Activated naive CD8-positive, alpha-beta T cell treated with anti-CD3 and anti-CD28 coated beads, Interleukin-2, amount 50 U/mL, for 24 hours (primary cell): ENCODE measurements at regions not wholly inside any gene's neighbourhood (a gene's known extent, or its start where the extent isn't known, plus 50 kb on each side); places are given as distances from the start of the nearest gene placed in this dataset.
A peak's percentile ranks its signal among the peaks of the same experiment; 100 is the strongest.
"Not testable (repeated sequence)": the region's sequence is repeated elsewhere in the genome, so short reads cannot be mapped to it uniquely, and the experiment has no call there.

Experiments
- ATAC-seq: fragments of 150-1000 bp; cut with Tn5 transposase; one replicate; pipeline ENCODE4 v1.10.0; 2021
- DNase-seq: peaks from one replicate; pipeline ENCODE4 v3.0.0; 2021
- H3K27ac Mint-ChIP-seq: one replicate; pipeline ENCODE4 v1.8.0; 2021; ENCODE audit warnings: mild to moderate bottlenecking, mixed read lengths
- H3K27me3 Mint-ChIP-seq: one replicate; pipeline ENCODE4 v1.8.0; 2021; ENCODE audit warnings: mixed read lengths
- H3K36me3 Mint-ChIP-seq: one replicate; pipeline ENCODE4 v1.8.0; 2021; ENCODE audit warnings: low read depth, mixed read lengths
- H3K4me1 Mint-ChIP-seq: one replicate; pipeline ENCODE4 v1.8.0; 2021; ENCODE audit warnings: mixed read lengths
- H3K4me3 Mint-ChIP-seq: one replicate; pipeline ENCODE4 v1.8.0; 2021; ENCODE audit warnings: mild to moderate bottlenecking, moderate library complexity, mixed read lengths
- H3K9me3 Mint-ChIP-seq: one replicate; pipeline ENCODE4 v1.8.0; 2021; ENCODE audit warnings: mixed read lengths

GRCh38 chr9:124134526-124134925, 123.0 kb downstream of the LHX2 start:
- DNase-seq (no peak), ATAC-seq (no peak)
- H3K9me3 Mint-ChIP-seq = no peaks in the 10 kb centered on the region
- H3K4me1 Mint-ChIP-seq = peaks cover 1% of the 10 kb centered on the region
- H3K27me3 Mint-ChIP-seq = peaks cover 9% of the 10 kb centered on the region
- H3K27ac Mint-ChIP-seq = no peak overlapping the region
- no peak overlapping the region for H3K4me3 Mint-ChIP-seq
- H3K36me3 Mint-ChIP-seq = no peaks in the 10 kb centered on the region

- Mint-ChIP-seq H3K36me3 (no peaks in the 10 kb centered on the region), H3K27ac (no peak overlapping the region), H3K4me3 (no peak overlapping the region), H3K4me1 (no peaks in the 10 kb centered on the region), H3K27me3 (peaks cover 9% of the 10 kb centered on the region), H3K9me3 (no peaks in the 10 kb centered on the region)
- no peak for DNase-seq
- no peak for ATAC-seq
These were observed 121.9 kb upstream of the NEK6 start for GRCh38 chr9:124135813-124136365.

GRCh38 chr9:124137009-124137943, 120.5 kb upstream of the NEK6 start:
- no peak for ATAC-seq
- DNase-seq = no peak
- Mint-ChIP-seq H3K36me3 (no peaks in the 10 kb centered on the region), H3K9me3 (no peaks in the 10 kb centered on the region), H3K4me3 (no peak overlapping the region), H3K27me3 (peaks cover 9% of the 10 kb centered on the region), H3K27ac (no peak overlapping the region), H3K4me1 (no peaks in the 10 kb centered on the region)

DNA sequence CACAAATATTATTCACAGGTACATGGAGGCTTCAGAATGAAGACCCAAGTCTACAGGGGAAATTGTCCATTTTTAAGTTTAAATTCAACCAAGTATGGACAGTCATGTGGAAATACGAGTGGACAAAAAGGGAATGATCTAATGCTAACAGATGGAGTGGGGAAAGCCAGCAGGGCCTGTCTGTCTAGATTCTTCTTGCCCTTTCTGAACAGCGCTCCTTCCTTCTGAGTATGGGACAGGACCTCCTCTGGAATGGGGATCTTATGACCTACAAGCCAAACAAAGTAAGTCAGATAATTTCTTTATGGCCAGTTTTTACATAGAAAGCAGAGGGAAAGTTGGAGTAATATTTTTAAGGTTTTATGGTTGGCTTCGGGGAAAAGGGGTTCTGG, 119.8 kb upstream of the NEK6 start:
- DNase-seq (no peak), ATAC-seq (no peak)
- Mint-ChIP-seq H3K27me3 (peaks cover 9% of the 10 kb centered on the region), H3K27ac (no peak overlapping the region), H3K4me1 (no peaks in the 10 kb centered on the region), H3K36me3 (no peaks in the 10 kb centered on the region), H3K9me3 (no peaks in the 10 kb centered on the region), H3K4me3 (no peak overlapping the region)

GRCh38 chr9:124139001-124139400, 118.7 kb upstream of the NEK6 start:
- no peak for DNase-seq
- Mint-ChIP-seq H3K9me3 (no peaks in the 10 kb centered on the region), H3K4me3 (no peak overlapping the region), H3K36me3 (no peaks in the 10 kb centered on the region), H3K4me1 (no peaks in the 10 kb centered on the region), H3K27me3 (peaks cover 9% of the 10 kb centered on the region), H3K27ac (no peak overlapping the region)
- no peak for ATAC-seq

DNA sequence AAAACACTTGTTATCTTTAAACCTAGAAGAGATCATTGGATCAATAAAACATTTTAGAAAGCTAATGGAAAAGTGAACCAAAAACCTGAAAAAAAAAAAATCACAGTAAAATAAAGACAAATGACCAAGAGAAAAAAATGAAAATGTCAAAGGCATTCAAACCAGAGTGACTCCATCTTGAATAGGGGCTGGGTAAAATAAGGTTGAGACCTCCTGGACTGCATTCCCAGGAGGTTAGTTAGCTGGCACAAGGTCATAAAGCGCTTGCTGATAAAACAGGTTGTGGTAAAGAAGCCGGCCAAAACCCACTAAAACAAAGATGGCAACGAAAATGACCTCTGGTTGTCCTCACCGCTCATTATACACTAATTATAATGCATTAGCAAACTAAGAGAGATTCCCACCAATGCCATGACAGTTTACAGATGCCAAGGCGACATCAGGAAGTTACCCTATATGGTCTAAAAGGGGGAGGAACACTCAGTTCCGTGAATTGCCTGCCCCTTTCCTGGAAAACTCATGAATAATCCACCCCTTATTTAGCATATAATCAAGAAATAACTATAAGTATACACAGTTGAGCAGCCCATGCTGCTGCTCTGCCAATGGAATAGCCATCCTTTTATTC, 116.7 kb upstream of the NEK6 start:
- peaks cover 5% of the 10 kb centered on the region for H3K4me1 Mint-ChIP-seq
- no peak for DNase-seq
- no peaks in the 10 kb centered on the region for H3K9me3 Mint-ChIP-seq
- H3K27me3 Mint-ChIP-seq = peaks cover 4% of the 10 kb centered on the region
- H3K27ac Mint-ChIP-seq = no peak overlapping the region
- no peak for ATAC-seq
- H3K36me3 Mint-ChIP-seq = no peaks in the 10 kb centered on the region
- H3K4me3 Mint-ChIP-seq = no peak overlapping the region

DNA sequence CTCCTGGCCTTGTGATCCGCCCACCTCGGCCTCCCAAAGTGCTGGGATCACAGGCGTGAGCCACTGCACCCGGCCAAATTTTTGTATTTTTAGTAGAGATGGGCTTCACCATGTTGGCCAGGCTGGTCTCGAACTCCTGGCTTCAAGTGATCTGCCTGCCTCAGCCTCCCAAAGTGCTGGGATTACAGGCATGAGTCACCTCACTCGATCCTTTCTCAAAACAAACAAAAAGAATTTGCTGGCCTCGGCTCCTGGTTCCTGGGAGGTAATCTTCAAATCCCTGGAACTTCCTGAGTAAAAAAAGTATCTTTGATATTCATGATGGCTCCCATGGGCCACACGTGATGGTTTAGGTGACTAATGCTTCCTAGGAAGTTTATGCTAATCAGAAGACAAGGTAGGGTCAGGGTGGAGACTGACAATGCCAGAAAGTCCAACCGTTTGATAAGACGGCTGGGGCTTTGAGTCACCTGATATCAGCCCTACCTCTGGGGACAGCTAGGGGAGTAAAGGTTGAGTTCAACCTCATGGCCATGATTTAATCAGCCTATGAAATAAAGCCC, 113.1 kb upstream of the NEK6 start:
- not testable (repeated sequence) for H3K36me3 Mint-ChIP-seq, ATAC-seq, H3K9me3 Mint-ChIP-seq, H3K4me3 Mint-ChIP-seq, H3K4me1 Mint-ChIP-seq, H3K27ac Mint-ChIP-seq, DNase-seq
- H3K27me3 Mint-ChIP-seq = peaks cover 10% of the 10 kb centered on the region

- Mint-ChIP-seq H3K9me3 (no peaks in the 10 kb centered on the region), H3K4me1 (peaks cover 9% of the 10 kb centered on the region), H3K36me3 (no peaks in the 10 kb centered on the region), H3K27me3 (peaks cover 18% of the 10 kb centered on the region), H3K4me3 (no peak overlapping the region), H3K27ac (no peak overlapping the region)
- ATAC-seq (no peak), DNase-seq (no peak)
These were observed 111.7 kb upstream of the NEK6 start for GRCh38 chr9:124146031-124146561.

DNA sequence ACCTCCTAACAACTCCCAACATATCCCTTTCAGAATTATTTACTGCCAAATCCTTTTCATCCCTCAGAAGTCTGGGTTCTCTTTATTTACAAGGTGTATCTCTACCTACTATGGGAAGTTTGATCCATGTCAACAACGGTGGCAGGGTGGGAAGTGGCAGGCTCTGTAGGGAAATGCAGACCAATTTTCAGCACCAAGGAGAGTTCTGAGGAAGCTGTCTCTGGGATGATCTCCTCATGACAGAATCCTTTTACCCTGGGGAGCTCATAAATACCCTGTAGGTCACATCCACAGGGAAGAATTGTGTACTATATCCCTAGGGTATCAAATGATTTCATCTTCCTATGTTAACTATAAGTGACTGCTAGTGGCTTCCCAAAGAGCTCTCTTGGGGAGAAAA, 107.8 kb upstream of the NEK6 start:
- Mint-ChIP-seq H3K36me3 (no peaks in the 10 kb centered on the region), H3K4me3 (peak overlapping the region; percentile 25), H3K27ac (no peak overlapping the region), H3K27me3 (peaks cover 30% of the 10 kb centered on the region), H3K9me3 (peaks cover 4% of the 10 kb centered on the region), H3K4me1 (peaks cover 9% of the 10 kb centered on the region)
- ATAC-seq = no peak
- DNase-seq = no peak

- DNase-seq (no peak), ATAC-seq (no peak)
- H3K36me3 Mint-ChIP-seq = no peaks in the 10 kb centered on the region
- H3K27me3 Mint-ChIP-seq = peaks cover 23% of the 10 kb centered on the region
- H3K9me3 Mint-ChIP-seq = peaks cover 8% of the 10 kb centered on the region
- H3K4me1 Mint-ChIP-seq = no peaks in the 10 kb centered on the region
- H3K4me3 Mint-ChIP-seq = no peak overlapping the region
- H3K27ac Mint-ChIP-seq = no peak overlapping the region
These were observed 93.9 kb upstream of the NEK6 start for GRCh38 chr9:124163760-124164255.

DNA sequence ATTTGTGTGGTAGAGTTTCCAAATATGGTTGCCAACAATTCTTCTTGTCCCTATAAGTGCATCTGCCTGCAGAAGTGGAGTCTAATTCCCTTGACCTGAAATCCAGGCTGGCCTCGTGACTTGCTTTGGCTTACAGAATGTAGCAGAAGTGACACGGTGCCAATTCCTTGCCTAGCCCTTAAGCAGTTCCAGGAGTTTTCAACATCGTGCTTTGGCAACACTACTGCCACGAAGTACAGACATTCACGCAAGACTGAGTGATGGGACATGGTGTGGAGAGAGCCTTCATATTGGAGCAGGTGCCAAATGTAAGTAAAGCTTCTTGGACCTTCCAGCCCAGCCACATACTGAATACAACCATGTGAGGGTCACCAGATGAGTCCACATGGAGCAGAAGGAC, 92.9 kb upstream of the NEK6 start:
- H3K36me3 Mint-ChIP-seq = no peaks in the 10 kb centered on the region
- H3K27ac Mint-ChIP-seq = no peak overlapping the region
- no peak overlapping the region for H3K4me3 Mint-ChIP-seq
- no peak for DNase-seq
- H3K27me3 Mint-ChIP-seq = peaks cover 24% of the 10 kb centered on the region
- H3K4me1 Mint-ChIP-seq = no peaks in the 10 kb centered on the region
- no peak for ATAC-seq
- peaks cover 8% of the 10 kb centered on the region for H3K9me3 Mint-ChIP-seq

GRCh38 chr9:124174433-124174832, 83.3 kb upstream of the NEK6 start:
- peaks cover 18% of the 10 kb centered on the region for H3K4me1 Mint-ChIP-seq
- no peak for ATAC-seq
- H3K9me3 Mint-ChIP-seq = peaks cover 3% of the 10 kb centered on the region
- DNase-seq = no peak
- H3K27ac Mint-ChIP-seq = no peak overlapping the region
- H3K27me3 Mint-ChIP-seq = no peaks in the 10 kb centered on the region
- no peak overlapping the region for H3K4me3 Mint-ChIP-seq
- no peaks in the 10 kb centered on the region for H3K36me3 Mint-ChIP-seq

DNA sequence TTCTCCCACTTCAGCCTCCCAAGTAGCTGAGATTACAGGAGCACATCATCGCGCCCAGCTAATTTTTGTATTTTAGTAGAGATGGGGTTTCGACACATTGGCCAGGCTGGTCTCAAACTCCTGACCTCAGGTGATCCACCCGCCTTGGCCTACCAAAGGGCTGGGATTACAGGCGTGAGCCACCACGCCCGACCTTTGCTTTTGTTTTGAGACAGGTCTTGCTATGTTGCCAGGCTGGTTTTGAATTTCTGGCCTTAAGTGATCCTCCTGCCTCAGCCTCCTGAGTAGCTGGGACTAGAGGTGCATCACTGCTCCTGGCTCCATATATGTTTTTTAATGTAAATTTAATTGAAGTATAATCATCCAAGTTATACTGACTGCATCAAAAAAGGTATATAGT, 80.2 kb upstream of the NEK6 start:
- not testable (repeated sequence) for H3K4me3 Mint-ChIP-seq, H3K9me3 Mint-ChIP-seq, H3K36me3 Mint-ChIP-seq, DNase-seq, H3K4me1 Mint-ChIP-seq, H3K27ac Mint-ChIP-seq, ATAC-seq
- peaks cover 15% of the 10 kb centered on the region for H3K27me3 Mint-ChIP-seq

DNA sequence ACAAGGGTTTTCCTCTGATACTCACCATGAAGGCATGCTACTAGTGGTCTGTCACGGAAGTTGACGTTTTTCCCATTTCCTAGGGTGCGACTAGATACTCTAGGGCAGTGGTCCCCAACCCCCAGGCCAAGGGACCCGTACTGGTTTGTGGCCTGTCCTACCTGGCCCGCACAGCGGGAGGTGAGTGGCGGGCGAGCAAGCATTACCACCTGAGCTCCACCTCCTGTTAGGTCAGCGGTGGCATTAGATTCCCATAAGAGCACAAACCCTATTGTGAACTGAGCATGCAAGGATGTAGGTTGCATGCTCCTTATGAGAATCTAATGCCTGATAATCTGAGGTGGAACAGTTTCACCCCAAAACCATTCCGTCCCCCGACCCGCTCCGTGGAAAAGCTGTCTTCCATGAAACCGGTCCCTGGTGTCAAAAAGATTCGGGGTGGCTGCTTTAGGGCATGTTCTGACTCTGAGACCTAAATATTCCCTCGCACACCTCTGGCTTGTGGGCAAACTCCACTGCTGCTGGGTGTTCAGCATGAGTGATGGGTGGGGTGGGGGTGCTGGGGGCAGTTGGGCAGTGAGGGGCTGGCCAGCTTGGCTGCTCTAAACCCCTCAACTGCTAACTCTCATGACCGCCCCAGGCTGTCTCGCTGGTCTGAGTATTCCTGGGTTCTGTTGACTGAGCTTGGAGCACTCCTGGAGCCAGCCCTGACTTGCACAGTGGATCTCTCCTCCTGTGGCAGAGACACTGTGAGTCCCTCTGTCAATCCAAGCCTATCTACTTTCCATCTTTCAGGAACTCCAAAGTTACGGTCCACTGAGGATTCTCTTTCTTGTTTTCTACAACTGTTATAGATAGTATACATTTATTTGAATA, 78.3 kb upstream of the NEK6 start:
- DNase-seq (no peak), ATAC-seq (no peak)
- Mint-ChIP-seq H3K27me3 (peaks cover 22% of the 10 kb centered on the region), H3K4me3 (no peak overlapping the region), H3K4me1 (peaks cover 6% of the 10 kb centered on the region), H3K27ac (no peak overlapping the region), H3K9me3 (no peaks in the 10 kb centered on the region), H3K36me3 (no peaks in the 10 kb centered on the region)
